ENCODE measurements at regions not wholly inside any gene's neighbourhood (a gene's known extent, or its start where the extent isn't known, plus 50 kb on each side); places are given as distances from the start of the nearest gene placed in this dataset.

GRCh38 chr5:125393221-125393815 is 646.9 kb upstream of the ZNF608 start:
- Histone ChIP-seq H3K27ac (no peak overlapping the region), H3K27me3 (no peaks in the 10 kb centered on the region), H3K36me3 (no peaks in the 10 kb centered on the region), H3K9me3 (peaks cover 0 to 10% (median 3%) of the 10 kb centered on the region in 12 donors), H3K4me3 (no peak overlapping the region), H3K4me1 (no peaks in the 10 kb centered on the region)
- no peak for DNase-seq
- no peak for ATAC-seq
- intact Hi-C loops (cut with DNase I): no loop called here
- TF ChIP-seq, protein P1, sequence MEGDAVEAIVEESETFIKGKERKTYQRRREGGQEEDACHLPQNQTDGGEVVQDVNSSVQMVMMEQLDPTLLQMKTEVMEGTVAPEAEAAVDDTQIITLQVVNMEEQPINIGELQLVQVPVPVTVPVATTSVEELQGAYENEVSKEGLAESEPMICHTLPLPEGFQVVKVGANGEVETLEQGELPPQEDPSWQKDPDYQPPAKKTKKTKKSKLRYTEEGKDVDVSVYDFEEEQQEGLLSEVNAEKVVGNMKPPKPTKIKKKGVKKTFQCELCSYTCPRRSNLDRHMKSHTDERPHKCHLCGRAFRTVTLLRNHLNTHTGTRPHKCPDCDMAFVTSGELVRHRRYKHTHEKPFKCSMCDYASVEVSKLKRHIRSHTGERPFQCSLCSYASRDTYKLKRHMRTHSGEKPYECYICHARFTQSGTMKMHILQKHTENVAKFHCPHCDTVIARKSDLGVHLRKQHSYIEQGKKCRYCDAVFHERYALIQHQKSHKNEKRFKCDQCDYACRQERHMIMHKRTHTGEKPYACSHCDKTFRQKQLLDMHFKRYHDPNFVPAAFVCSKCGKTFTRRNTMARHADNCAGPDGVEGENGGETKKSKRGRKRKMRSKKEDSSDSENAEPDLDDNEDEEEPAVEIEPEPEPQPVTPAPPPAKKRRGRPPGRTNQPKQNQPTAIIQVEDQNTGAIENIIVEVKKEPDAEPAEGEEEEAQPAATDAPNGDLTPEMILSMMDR (IDR thresholded peaks at IDR 0.05): no peak
- TF ChIP-seq POLR2A (IDR thresholded peaks at IDR 0.05): no peak

GRCh38 chr5:125394661-125395280 is 648.3 kb upstream of the ZNF608 start:
- intact Hi-C loops (cut with DNase I): no loop called here
- TF ChIP-seq, protein P1 (IDR thresholded peaks at IDR 0.05): no peak
- TF ChIP-seq POLR2A (IDR thresholded peaks at IDR 0.05): no peak
- no peak for DNase-seq
- no peak for ATAC-seq
- Histone ChIP-seq H3K4me1 (no peaks in the 10 kb centered on the region), H3K27me3 (no peaks in the 10 kb centered on the region), H3K9me3 (peaks cover 0 to 10% (median 3%) of the 10 kb centered on the region in 12 donors), H3K4me3 (no peak overlapping the region), H3K36me3 (no peaks in the 10 kb centered on the region), H3K27ac (no peak overlapping the region)
- WGBS, 4 donors: 85 to 89% (median 88%) methylated on average over 1 of the region's 1 CpG

DNA sequence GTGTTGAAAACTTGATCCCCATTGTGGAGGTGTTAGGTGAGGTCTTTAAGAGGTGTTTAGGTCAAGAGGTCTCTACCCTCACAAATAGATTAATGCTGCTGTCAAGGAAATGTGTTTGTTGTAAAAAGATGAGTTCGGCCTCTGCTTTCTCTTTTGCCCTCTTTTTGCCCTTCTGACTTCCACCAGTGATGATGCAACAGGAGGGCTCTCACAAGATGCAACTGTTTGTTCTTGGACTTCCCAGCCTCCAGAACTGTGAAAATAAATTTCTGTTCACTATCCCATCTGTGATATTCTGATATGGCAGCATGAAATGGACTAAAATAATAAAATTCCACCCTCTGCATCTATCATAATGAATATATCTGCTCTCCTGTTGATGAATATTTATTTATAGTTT is 650.0 kb upstream of the ZNF608 start:
- intact Hi-C loops (cut with DNase I): no loop called here
- no peaks in the 10 kb centered on the region for H3K27me3 ChIP-seq
- H3K27ac ChIP-seq: no peak overlapping the region
- H3K36me3 ChIP-seq: no peaks in the 10 kb centered on the region
- TF ChIP-seq POLR2A (IDR thresholded peaks at IDR 0.05): no peak
- TF ChIP-seq, protein P1 (IDR thresholded peaks at IDR 0.05): no peak
- no peak for ATAC-seq
- H3K4me3 ChIP-seq: no peak overlapping the region
- H3K4me1 ChIP-seq: no peaks in the 10 kb centered on the region
- peaks cover 0 to 10% (median 3%) of the 10 kb centered on the region in 12 donors for H3K9me3 ChIP-seq
- no peak for DNase-seq
- WGBS, 4 donors: 86 to 100% (median 98%) methylated on average over 1 of the region's 1 CpG

- Histone ChIP-seq H3K4me1 (no peaks in the 10 kb centered on the region), H3K36me3 (no peaks in the 10 kb centered on the region), H3K27ac (no peak overlapping the region), H3K9me3 (peaks cover 0 to 10% (median 3%) of the 10 kb centered on the region in 12 donors), H3K27me3 (no peaks in the 10 kb centered on the region), H3K4me3 (no peak overlapping the region)
- DNase-seq (no peak), ATAC-seq (no peak)
- WGBS, 4 donors: 94 to 97% (median 95%) methylated on average over 2 of the region's 2 CpGs
- TF ChIP-seq, protein P1 (IDR thresholded peaks at IDR 0.05): no peak
- no peak for TF ChIP-seq POLR2A (IDR thresholded peaks at IDR 0.05)
- intact Hi-C loops (cut with DNase I): no loop called here
Measured at GRCh38 chr5:125398466-125398865, 652.0 kb upstream of the ZNF608 start.
